HG02970 (cell line): ENCODE measurements at regions not wholly inside any gene's neighbourhood (a gene's known extent, or its start where the extent isn't known, plus 50 kb on each side); places are given as distances from the start of the nearest gene placed in this dataset.

Experiments used
- ATAC-seq: cut with Tn5 transposase; IDR thresholded peaks from one replicate; pipeline ENCODE4 v1.9.1; 2021; ENCODE audit warnings: mild to moderate bottlenecking, moderate library complexity, moderate number of reproducible peaks; ENCODE audit not compliant: unreplicated experiment, low FRiP score

DNA sequence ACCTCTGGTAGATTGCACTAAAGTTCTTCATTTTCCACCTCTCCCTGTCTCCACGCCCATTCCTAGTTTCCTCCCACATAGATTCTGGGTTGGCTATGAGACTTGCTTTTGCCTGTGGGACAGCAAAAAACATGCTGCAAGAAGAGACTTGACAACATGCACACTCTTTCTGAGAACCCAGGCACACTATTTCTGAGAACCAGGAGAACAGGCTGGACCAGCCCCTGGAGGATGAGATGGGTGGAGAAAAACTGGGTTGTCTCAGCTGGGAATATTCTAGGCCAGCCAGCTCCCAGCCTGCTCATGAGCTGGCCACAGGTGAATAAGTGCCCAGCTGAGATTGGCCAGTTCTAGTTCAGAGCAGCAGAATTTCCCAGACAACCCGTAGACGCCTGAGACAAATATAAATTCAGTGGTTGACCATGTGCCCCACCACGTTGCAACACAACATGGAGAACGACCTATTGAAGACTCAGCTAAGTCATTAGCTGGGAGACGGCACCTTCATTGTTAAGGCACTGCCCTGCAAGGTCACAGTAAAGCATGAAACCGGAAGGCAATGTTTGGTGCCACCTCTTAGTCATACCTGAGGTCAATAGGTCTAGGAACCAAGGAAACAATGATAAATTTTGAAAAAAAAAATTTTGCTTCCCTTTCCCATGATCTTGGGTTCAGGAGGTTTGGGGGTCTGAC lies 92.7 kb upstream of the AKR1E2 start:
- ATAC-seq, result no peak

DNA sequence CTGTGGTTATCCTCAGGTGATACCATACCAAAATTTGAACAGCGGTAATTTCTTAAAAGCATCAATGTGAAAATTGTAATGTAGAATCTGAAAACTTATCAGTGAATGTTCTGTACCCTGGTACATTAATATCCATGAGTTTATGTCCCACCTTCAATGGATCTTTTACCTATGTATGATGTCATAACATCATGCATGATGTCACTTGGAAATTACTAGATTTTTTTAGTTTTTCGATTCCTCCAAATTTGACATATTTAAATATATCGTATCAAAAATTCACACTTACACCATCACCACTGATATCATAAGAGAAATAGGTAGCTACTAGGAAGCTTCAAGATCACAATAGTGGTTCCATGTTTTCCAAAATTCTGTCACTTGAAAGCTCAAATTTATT lies 95.0 kb upstream of the AKR1E2 start:
- no peak for ATAC-seq

DNA sequence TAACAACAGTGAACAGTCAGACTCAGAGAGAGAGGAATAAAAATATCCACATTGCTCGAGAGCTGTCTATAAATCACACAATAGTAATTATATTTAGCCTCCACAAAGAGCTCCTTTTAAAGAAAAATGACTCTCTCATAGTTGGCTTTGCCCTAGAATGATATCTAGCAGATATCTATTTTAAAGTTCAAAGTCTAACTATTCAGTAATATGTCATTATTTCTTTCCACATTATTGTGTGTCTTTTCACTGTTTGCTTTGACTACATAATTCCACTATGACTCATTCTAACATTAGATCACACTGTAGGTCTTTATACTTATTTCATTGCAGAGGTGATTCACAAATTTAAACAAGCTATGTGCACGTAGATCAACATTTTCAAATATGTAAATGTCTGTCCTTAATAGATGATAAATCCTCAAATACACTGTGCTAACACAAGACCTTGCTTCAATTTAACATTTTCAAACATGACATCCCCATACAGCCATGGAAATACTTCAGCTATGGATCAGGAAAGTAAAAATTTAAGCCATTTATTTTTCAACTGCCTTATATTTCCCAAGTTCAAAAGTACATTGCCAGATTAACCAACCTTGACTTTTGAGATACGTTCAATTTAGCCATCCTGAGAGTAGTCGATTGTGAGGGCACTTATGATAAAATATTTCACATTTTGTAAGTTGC lies 99.9 kb upstream of the AKR1E2 start:
- ATAC-seq, result no peak

DNA sequence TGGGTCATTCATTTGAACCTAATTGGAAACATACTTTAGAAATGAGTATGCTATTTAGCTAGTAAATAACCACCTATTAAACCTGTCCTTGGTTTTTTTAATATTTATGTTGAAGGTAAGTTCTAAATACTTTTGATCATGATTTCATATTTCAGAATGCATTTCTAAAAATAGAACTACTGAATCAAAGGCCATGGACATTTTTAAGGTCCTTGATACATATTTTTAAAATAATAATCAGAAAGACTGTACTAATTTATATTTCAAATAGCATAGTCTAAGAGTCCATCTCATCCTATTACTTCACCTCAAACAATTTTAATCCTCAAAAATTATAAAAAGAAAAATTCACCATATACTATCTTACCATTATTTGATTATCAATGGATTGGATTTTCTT lies 102.1 kb upstream of the AKR1E2 start:
- ATAC-seq, result no peak

DNA sequence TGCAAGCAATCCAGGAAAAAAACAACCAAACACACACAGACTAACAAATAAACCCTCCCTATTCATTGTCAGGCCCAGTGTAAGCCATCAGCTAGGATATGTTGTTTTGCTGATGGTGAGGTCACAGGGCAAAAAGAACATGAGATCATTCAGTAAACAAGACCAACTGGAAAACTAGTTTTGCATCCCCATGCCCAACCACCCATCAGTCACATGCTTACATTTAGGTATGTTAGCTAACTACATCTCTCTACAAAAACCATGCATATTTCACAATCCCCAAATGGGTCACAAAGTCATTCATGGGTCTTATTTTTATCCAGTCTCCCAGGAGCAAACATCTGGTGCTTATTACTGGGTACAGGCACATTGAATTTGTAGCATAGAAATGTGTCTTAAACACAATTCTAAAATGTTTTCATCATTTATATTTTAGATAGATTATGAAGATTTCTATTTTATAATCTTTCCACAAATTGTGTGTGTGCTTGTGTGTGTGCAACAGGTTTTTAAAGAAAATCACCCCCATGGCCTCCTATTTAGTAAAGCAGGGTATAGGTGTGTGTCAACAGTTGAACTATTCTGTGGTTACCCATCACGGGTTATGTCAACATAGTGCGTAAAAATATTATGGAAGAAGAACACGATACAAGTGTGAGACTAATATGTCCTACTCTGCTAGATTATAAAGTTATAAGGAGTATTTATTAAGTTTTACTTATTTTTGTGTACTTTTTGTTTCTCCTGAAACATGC lies 103.8 kb upstream of the AKR1E2 start:
- no peak for ATAC-seq

DNA sequence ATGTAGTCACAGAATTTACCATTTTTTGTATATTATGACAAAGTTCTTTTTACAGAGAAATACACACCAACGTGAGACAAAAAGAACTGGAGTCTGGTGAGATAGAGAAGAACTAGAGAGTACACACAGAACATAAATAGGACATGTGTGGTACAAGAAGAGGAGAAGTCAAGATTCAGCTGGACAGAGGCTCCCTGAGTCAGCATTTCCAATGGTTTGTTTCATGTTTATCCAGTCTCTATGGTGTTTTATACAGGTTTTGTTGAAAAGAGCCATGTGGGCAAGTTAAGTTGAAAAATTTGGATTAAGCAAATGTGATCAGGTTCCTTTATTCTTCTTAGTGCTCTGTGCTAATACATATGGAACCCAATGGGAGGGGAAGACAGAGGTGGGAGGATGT lies 105.5 kb upstream of the AKR1E2 start:
- no peak for ATAC-seq

DNA sequence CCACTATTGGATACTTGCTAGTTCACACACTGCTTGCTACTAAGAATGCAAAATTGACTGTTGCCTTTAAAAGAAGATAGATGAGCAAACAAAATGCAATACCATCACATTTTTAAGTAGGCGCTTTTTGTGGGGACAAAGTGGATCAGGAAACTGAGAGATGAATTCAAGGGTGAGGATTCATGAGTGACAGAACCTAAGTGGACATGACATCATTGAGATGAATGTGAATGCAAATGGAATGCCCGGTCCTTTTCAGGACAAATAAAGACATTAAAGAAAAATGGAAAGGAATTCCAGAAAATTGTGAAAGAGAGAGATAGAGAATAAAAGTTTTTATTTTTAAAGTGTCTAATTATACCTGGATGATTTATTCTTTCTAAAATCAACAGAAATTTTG lies 106.3 kb upstream of the AKR1E2 start:
- no peak for ATAC-seq

DNA sequence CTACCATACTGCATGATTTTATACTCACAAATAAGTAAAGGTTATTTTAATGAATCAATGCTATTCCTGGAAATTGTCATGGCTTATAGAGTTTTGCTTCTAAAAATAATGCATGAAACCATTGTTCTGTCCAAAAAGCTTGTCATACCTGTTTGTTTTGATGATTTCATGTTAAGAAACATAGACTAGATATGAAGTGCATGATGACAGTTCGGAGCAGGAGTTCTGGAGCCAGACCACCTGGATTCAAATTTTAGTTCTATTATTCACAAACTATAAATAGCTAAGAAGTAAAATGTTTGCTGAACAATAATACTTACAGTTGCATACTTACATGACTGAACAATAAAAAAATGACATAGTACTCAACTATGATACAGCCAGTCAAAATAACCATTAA lies 107.0 kb upstream of the AKR1E2 start:
- ATAC-seq, result no peak

DNA sequence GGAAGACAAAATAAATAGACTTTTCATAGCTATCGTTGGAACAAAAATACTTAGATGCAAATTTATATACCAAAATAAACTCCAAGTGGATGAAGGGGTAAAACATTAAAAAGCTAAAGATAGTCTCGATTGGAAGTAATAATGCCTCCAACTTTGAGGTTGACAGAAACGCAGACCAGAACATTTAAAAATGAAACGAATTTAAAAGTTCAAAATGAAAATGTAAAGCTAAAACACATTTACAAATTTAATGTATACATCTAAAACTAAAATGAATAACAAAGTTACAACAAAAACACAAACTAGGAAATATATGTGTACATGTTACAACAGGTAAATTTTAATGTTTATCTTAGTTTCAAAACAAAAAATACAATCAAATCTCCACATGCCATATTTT lies 107.5 kb upstream of the AKR1E2 start:
- no peak for ATAC-seq

DNA sequence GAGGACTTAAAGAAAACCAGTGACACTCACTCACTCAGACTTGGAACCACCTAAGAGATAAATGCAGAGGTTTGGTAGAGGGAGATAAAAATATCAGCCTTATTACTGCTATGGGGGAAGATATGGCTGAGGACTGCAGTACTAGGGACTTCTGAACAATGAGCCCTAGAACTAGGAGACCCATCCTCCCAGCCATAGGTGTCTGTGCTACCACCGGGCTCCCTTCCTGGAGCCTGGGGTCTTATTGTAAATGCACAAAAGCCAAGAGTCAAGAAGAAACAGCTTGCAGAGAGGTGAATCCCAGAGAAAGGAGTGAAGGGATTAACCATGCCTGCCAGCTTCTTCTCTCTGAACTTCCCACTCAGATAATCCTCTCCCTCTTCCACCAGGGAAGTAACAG lies 108.3 kb upstream of the AKR1E2 start:
- no peak for ATAC-seq

DNA sequence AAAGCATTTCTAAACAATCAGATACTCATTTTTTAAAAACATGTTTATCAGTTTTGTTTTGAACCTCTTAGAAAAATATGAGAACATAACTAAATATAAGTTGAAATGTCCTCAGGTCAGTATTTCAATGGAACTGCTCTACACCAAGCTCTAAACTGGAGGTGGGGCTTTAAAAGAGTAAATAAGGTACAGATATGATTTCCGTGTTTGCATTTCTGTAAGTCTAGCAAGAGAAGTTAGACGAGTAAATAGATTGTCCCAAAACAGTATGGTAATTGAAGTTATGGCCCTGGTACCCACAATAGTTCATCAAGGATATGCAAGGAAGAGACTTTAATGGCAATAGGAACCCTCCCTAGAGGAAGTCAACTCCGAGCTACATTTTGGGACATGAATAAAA lies 115.1 kb upstream of the AKR1E2 start:
- ATAC-seq, result no peak

DNA sequence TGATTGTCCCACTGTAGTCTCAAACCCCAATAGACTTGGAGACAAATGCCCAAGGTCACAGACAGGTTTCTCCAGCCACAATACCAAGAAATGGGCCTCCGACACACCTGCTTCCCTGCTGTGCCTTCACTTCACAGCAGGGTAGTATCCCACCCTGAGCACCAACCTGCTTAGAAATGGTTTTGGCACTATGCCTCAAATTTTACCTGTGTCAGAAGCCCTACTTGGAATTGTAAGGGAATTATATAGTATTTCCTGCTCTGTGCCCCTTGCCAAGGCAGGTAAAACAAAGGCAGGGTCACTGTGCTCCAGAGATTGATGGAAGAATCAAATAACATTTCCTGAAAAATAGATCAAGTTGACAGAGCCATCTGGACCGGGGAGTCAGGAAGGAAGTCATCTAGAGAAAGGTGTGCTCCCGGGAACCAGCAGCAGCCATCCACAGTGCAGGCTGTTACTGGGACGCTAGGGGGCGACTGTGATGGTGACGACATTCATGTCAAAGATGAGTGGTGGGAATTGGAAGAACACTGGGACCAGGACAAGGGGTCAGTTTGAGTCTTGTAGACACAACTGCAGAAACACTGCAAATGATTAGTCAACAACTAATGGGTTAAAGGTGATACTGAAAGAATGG lies 117.8 kb upstream of the AKR1E2 start:
- no peak for ATAC-seq

DNA sequence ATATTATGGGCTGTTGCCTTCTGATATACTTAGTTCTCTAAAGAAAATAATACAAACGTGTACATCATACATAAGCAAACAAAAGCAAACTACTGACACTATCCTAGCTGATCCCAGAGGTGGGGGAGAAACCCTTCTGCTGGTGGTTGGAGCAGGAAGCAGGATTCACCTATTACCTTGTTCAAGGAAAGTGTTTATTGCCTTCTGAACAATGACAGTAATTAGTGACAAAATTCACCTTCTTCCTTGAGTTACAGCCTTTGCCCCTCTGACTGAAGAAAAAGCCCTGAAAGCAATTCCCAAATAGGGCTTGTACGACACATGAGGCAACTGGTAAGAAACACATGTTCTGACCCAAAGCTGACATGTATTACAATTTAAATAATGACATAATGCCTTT lies 118.8 kb upstream of the AKR1E2 start:
- ATAC-seq, result no peak

DNA sequence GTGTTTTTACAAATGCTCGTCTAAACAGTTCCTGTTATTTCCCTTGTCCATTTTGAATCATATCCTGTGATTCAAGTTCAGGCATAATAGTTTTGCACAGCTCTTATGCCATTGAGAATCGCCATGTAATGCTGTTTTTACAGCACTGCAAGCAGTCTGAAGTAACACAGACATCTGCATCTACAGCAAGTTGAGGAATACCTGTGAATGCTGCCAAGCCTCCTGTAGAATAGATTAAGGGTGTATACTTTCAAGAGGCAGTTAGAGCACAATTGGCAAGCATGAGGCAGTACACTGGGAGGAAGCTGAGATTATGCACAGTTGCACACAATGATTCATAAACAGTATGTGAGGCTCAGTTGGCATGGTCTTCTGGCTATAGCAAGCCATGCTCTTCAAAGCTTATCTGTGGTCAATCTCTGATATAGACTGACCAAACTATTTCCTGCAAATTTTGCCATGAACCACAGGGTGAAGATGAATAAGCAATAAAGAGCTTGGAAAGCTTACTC lies 121.9 kb upstream of the AKR1E2 start:
- ATAC-seq, result no peak

DNA sequence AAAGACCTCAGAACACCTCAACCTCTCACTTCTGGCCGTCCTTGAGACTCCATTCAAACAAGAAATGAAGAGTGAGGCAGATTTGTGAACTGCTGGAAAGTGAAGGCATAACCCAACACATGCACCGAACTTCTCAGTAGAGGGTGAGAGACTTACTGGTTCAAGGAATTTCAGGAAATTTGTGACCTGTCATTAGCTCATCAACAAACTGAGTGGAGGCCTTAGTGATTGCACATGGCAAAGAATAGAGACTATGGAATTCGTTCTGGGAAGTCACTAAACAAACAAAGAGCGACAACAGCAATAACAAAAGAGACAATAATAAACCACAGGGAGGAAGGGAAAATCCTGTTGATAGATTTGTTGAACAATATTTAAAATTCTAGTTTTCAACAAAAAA lies 125.0 kb upstream of the AKR1E2 start:
- ATAC-seq, result no peak

DNA sequence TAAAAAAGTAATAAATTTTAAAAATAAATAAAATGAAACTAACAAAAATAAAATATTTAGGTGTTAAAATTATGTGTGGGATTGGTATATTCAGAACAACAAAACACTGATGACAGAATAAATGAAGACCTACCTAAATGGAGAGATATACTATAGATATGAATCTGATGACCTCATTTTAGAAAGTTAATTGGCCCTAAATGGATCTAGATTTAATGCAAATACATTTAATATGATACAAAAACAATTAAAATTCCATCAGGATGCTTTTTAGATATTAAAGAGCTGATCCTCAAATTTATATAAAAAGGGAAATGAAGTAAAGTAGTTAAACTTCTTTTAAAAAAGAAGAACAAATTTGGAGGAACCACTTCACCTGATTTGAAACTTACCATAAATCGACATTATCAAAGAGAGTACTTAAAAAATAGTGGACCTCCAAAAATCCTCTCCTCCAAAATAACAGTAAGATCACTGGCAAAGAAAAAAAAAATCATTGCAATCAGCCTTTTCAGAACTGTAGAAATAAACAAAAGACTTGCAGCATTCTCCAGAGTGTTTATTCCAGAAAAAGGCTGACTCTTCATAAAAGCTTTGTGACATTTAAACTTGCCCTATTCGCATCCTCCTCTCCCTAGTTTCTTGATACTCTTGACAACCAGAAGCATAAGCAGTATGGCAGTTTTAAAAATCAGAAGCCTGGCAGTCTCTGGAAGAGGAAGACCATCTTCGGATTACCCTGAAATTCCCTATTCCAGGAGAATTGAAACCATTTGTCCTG lies 125.9 kb upstream of the AKR1E2 start:
- no peak for ATAC-seq

DNA sequence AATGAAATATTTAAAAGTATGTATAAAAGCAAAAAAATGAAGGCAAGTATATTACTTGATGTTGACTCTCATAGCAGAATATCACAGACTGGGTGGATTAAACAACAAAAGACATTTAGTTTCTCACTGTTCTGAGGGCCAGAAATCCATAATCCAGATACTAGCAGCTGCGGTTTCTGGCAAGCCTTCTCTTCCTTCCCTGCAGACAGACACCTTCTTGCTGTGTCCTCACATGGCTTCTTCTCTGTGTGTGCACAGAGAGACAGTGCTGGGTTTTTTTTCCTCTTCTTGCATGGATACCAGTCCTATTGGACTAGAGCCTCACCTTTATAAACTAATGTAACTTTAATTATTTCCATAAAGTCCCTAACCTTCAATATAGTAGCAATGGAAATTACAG lies 127.9 kb upstream of the AKR1E2 start:
- ATAC-seq, result no peak

DNA sequence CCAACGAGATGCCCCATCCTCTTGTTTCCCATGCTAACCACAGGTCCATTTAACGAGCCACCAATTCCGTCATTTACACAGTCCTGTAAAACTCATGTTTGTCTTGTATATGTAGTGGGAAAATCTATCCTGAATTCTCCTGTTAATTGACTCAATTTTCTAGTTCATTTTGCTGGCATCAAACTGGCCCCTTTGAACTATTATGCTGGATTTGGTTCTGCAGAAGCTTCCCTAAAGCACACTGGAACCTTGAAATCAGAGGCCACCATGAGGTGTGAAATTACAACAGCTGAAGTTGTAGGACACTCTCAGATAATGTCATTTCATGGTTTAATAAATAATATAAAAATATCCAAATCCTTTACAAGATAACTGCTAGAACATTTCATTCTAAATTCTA lies 129.8 kb upstream of the AKR1E2 start:
- no peak for ATAC-seq

DNA sequence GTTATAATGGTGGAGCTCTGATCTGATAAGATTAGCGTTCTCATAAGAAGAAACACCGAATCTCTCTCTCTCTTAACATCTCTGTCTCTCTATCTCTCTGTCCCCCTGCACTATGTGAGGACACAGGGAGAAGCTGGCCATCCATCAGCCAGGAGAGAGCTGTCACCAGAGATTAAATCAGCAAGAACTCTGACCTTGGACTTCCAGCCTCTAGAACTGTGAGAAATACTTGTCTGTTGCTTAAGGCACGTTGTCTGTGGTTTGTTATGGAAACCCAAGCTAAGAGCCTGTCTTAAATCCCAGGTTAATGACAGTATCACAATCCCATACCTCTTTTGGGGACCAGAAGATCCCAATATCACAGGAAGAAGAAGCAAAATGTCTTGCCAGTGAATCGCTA lies 132.0 kb upstream of the AKR1E2 start:
- ATAC-seq, result no peak

DNA sequence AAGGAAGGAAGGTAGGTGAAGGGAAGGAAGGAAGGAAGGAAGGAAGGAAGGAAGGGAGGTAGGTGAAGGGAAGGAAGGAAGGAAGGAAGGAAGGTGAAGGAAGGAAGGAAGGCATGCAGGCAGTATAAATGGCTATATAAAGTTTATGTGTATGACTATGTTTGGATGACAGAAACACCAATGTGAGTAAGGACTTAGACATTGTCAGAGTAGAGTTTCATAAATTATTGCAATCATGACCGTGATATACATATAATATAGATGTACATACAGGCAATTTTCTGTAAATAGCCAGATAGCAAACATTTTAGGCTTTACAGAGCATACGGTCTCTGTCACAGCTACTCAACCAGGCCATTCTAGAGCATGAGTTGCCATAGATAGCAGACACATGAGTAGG lies 133.8 kb upstream of the AKR1E2 start:
- no peak for ATAC-seq
